GM12875 (cell line): ENCODE measurements at regions not wholly inside any gene's neighbourhood (a gene's known extent, or its start where the extent isn't known, plus 50 kb on each side); places are given as distances from the start of the nearest gene placed in this dataset.

ENCODE experiments used
- H3K4me3 ChIP-seq: one replicate; pipeline ENCODE4 v1.5.1; 2011; ENCODE audit warnings: low read depth, low read length, control low read depth
- TF ChIP-seq, protein P1 (sequence below): IDR thresholded peaks from 2 replicates; pipeline ENCODE4 v1.5.1; 2011; ENCODE audit warnings: low read depth, mild to moderate bottlenecking, control low read depth, inconsistent platforms, low read length, moderate library complexity, borderline replicate concordance; ENCODE audit not compliant: insufficient read depth

DNA sequence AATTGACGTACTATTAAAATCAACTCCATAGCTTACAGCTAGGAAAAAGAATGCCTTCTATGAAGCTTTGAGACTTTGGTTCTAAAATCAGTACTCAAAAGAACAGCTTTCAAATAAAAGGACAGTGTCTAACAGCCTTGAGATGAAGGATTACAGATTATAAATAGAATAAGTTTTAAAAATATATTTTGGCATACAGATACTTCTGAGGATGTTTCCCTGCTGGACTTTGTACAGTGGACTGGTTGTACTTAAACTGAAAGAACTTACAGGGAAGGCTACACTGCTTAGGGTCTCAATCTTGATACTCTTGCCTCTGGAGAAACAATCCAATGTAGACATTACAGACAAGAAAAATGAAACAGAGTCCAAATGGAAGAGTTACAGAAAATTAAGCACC, 452.7 kb downstream of the CETN3 start:
- no peak overlapping the region for H3K4me3 ChIP-seq
- TF ChIP-seq, protein P1, sequence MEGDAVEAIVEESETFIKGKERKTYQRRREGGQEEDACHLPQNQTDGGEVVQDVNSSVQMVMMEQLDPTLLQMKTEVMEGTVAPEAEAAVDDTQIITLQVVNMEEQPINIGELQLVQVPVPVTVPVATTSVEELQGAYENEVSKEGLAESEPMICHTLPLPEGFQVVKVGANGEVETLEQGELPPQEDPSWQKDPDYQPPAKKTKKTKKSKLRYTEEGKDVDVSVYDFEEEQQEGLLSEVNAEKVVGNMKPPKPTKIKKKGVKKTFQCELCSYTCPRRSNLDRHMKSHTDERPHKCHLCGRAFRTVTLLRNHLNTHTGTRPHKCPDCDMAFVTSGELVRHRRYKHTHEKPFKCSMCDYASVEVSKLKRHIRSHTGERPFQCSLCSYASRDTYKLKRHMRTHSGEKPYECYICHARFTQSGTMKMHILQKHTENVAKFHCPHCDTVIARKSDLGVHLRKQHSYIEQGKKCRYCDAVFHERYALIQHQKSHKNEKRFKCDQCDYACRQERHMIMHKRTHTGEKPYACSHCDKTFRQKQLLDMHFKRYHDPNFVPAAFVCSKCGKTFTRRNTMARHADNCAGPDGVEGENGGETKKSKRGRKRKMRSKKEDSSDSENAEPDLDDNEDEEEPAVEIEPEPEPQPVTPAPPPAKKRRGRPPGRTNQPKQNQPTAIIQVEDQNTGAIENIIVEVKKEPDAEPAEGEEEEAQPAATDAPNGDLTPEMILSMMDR: no peak

DNA sequence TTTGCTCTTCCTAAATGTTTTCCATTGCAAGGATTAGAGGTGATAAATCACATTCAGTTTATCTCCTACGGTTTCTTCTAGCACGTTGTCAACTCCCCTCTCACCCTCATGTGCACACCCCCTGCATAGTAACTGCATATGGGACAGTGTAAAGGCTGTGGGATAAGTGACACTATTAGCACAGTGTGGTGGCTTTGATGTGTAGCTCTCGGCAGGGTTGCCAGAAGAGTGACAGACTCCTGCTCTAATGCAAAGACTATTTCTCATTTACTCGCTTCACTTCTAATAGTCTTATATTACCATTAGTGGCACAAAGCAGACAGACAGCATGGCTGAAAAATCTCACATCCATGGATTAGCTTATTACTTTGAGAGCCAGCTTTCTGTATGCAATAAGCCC, 454.6 kb downstream of the CETN3 start:
- H3K4me3 ChIP-seq: no peak overlapping the region
- TF ChIP-seq, protein P1: no peak

DNA sequence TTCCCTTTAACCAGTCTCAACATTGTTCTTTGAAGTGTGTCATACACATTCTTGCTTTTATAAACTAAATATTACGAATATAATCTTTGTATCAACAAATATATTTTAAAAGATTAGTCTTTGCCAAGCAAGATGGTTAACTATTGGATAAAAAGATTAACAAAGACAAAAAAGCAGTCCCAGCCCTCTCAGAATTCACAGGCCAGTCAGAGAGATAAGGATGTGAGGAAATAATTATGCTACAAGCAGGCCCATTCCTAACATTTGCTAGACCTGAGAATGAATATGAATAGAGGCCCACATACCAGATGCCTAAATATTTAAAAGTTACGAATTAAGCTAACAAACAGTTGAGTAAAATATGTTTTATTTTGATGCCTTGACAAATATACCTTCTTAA, 457.7 kb downstream of the CETN3 start:
- TF ChIP-seq, protein P1: no peak
- H3K4me3 ChIP-seq: no peak overlapping the region

DNA sequence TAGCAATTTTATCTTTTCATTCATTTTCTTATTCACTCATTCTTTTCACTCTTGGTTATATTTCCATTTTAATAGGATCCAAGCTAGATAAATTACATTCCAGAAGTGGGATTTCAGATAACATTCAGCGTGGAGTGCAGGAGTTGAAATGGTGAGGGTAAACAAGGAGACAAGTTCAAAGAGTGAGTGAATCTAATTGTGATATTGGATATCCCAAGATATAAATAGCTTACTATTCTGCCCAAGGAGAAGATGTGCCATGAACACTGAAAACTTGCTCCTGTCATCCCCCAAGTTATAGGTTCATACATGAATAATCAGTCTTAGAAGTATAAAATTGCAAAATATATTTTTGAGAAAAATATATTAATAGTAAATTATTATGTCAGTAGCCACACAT, 459.3 kb downstream of the CETN3 start:
- no peak overlapping the region for H3K4me3 ChIP-seq
- TF ChIP-seq, protein P1: no peak

DNA sequence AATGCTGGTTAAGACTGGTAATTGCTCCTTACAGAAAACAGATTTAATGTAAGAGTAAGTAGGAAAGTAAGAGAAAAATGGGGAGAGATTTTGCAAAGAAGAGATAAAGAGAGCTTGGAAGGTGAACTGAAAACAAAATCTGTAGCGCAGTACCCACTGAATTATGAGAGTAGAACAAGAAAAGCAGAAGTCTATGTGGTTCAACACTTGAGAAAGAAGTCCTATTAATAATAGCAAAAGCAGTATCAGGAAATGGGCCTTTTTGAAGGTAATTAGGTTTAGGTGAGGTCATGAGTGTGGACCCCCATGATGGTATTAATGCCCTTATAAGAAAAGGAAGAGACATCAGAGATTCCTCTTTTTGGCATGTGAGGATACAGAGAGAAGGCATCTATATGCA, 460.6 kb downstream of the CETN3 start:
- no peak overlapping the region for H3K4me3 ChIP-seq
- TF ChIP-seq, protein P1: no peak

DNA sequence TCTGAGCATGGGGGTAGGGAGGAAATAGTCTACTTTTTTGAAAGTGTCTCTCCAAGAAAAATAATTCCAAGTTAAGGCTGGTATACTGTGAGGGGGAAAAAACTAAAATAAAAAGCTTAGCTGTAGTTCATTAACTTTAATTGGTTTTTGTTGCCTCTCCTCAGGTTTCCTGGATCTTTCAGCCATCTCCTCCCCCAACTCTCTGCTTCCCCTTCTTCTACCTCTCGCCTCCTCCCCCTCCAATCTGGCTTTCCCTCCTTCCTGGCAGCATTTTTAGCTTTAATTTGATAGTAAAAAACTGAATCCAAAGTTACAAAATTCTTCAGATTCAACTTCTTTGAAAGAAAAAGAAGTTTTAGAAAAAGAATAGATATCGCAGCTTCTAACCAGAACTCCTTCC, 462.6 kb downstream of the CETN3 start:
- TF ChIP-seq, protein P1: no peak

DNA sequence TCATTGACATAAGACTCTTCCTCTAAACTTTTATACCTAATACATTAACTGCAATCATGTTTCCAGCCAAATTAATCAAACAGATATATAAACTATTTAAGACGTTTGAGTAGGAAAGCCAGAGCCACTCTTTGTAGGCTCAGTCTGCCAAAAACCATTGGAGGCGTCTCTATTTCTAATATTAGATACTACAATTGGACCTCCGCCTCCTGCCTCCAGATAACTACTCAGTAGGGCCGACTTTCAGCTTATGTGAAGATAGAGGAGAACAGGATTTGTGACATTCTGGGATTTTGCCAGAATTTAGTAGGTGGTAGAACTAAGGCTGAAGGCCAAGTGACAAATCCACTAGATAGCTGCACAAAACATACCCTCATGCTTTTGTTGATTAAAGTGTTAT, 463.0 kb downstream of the CETN3 start:
- no peak overlapping the region for H3K4me3 ChIP-seq
- TF ChIP-seq, protein P1: no peak

More for the DNA sequence above, 462.6 kb downstream of the CETN3 start:
- H3K4me3 ChIP-seq: no peak overlapping the region
